HG02798 (cell line): ENCODE measurements at regions not wholly inside any gene's neighbourhood (a gene's known extent, or its start where the extent isn't known, plus 50 kb on each side); places are given as distances from the start of the nearest gene placed in this dataset.
A peak's percentile ranks its signal among the peaks of the same experiment; 100 is the strongest.
"Not testable (repeated sequence)": the region's sequence is repeated elsewhere in the genome, so short reads cannot be mapped to it uniquely, and the experiment has no call there.

ENCODE experiments used
- ATAC-seq: cut with Tn5 transposase; IDR thresholded peaks from one replicate; pipeline ENCODE4 v1.9.1; 2021; ENCODE audit warnings: mild to moderate bottlenecking; ENCODE audit not compliant: unreplicated experiment, poor library complexity

DNA sequence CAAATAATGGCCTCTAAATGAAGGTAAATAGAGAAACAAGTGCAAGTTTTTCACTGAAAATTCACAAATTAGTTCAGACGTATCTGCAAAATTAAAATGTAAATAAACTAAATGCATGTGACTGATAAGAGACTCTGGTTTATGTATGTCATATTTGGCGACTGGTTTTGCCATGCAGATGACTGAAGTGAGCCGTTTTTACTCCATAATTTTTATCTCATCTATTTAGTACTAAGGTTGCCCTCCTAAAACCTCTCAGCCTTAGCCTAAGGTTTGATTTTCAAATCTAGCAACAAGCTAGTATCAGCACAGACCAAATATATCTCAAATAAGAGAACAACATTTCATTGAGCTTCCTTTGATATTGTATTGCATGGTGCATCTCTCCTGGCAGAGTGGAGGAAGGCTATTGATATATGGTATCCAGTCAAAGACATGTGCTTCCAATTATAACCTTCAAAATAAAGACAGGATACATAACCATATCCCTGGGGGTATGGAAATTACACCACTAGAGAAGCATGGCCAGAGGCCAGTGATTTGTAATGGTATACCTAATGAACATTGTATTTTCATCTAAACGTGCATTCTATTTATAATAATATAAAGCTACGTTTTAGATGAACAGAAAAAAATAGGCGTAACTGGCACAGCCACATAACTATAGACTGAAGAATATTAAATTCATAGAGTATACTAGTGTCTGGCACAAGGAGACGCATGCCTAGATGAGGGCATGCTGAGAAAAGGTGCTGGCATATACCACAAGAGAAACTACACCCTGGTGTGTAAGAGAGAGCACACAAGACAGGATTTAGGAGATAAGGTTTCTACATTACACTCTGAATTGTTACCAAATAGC is 392.6 kb upstream of the INTU start:
- ATAC-seq: no peak

DNA sequence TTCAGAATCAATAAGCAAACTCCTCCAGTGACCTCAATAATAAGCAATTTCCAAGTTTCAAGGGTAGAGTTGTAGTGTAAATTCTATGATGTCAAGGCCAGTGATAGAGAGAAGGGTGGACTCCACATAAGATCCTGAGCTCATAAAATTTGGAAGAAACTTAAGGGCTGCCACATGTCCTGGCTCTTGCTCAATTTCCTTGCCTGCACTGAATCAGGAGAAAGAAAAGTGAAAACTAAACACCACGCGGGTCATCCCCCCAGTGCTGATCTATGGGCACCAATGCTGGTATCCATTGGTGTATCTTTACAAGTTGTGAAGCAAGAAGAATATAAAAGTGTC is 392.0 kb upstream of the INTU start:
- ATAC-seq: no peak

DNA sequence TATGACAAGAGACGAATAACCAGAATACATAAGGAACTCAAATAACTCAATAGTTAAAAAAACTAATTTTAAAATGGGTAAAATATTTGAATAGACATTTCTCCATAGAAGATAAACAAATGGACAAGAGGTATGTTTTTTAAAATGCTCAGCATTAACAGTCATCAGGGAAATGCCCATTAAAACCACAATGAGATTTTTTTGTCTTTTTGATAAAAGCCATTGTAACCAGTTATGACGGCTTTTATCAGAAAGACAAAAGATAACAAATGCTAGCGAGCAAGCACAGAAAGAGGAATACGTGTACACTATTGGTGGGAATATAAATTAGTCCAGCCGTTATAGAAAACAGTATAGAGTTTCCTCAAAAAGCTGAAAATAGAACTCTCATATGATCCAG is 388.2 kb upstream of the INTU start:
- ATAC-seq: no peak

DNA sequence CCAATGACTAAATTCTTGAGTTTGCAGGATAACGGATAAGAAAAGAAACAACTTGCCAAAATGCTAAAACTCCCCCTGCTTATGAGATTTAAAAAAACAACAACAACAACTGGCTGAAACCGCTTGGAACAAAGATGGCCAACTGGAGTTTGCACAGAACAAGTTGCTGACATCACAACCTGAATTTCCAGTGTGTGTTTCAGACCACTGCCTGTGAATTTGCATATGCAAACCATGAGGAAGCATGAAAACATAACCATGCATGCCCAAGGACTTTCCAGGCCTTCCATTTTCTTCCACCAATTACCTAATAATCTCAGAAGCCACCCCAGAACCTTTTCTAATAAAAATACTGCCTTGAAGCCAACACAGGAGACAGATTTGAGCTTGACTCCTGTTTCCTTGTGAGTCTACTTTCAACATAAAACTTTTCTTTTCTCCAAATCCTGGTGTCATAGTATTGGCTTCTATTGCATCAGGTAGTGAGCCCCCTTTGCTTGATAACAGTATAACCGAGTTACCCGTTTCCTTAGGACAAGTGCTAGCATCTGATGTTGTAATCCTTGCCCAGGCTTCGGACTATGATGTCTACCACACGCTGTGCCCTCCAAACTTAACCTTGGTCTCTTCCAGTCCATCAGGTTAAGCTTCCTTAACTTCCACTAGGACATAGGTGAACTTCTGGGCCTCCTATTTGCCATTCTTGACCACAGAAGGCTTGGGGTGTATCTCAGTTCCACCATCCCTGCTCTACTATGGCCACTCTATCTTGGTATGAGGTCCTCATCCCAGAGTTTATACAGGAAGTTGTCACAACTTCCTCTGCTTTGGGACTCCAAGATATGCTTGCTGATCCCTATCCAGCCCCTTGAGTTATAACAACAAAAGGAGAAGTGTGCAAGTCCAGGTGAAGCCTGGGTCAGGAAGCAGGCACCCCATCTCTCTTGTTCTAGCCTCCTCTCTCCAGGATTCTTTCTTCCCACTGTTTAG is 385.5 kb upstream of the INTU start:
- ATAC-seq: no peak

DNA sequence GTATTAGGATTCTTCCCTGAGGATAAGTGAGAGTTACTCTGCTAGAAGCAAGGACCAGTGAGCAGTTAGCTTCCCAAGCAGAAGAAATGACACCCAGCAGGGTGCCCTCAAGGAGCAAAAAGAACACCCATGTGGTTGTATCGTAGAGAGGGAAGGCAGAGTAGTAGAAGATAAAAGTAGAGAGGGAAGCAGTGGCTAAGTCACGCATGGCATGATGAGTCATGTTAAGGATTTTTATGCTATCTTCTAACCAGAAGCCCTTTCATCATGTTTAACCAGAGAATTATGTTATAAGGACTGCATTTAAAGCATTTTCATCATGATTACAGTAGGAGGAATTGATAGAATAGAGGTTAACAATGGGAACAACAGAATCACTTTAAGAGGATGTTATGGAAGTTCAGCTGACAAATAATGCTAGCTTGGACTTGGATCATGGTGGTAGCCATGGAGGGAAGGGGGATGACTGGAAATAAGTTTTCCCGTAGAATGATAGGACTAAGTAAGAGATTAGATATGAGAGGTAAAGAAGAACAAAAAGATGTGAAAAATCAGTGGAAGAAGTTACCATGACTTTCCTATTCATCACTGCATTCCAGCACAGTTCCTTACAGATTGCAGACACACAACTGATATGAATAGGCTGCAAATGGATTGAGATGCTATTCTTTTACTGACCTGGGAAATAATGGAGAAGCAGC is 383.5 kb upstream of the INTU start:
- no peak for ATAC-seq

DNA sequence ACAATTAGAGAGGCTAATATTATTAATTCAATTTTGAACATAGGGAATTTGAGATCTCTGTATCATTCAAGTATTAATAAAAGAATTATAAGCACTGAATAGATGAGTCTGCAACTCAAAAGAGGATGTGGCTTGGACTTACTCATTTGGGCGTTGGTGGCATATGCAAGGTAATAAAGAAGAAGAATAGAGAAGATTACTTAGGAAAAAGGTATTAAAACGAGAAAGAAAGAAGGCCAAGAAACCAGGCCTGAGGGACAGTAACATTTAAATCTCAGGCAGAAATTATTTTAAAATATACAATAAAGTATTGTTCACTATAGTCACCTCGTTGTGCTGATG is 383.0 kb upstream of the INTU start:
- ATAC-seq: no peak

DNA sequence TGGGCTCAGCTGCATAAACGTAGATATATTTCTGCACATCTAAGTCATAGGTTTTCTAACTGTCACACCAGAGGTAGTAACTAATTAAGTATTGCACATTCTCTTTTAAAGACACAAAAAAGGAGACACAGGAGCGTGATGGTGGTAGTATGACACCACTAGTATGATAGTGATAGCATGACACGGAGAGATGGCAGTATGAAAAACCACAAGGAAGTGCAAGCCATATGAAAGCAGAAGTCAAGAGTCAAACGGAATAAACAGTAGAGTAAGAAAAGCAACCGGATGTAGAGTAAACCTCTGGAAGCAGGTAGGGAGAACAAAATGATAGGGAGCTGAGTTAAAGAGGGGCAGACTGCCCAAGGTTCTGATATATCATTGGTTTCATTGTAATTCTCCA is 382.2 kb upstream of the INTU start:
- ATAC-seq: no peak

DNA sequence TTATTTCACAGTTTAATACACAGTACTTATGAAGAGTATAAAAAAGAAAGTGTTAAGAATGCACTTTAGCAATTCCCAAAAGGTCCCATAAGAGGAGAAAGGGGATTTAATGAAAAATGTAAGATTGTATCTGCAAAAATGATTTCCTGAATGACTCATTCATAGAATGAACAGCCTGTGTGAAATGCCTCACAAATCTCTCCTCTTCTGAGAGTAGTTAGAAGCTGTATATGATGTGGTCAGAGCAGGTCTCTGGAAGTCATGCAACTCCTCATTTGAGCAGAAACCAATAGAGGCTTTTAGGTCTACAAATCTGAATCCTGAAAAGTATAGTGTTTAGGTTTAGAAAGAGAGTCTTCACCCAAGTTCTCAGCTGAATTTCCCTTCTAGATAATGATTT is 381.3 kb upstream of the INTU start:
- peak; percentile 48 for ATAC-seq

DNA sequence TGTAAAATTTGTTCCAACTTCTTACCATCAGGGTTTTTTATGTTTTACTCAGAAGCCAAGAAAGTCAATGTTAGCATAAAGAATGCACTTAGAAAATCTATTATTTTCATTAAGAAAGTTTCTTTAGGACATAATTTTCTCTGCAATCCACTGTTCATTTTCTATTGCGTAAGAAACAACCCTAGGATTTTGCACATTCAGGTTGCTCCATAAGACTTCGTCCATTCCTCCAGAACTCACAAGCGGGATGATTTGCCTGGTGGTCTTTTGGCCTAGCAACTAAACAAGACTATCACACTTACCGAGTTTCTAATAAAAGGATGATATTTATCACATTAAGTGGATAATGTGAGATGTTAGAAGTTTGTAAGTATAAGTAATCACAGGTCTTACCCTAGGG is 376.3 kb upstream of the INTU start:
- ATAC-seq: no peak

DNA sequence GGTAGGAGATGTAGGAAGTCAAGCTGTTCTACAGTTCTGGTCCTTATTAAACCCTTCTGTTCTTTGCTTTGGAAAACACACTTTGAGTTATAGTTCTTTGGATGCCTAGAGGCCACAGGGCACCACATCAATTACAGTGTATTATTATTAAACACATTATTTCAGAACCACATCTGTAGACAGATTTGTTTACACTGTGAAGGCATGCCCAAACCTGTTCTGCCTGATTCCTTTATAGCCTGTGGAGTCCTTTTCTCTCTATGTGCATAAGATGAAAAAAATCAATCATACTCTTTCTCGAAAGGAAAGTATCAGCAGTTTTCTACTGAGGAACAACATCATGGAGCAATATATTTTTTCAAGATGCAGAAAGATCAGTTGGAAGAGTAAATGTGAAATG is 371.3 kb upstream of the INTU start:
- ATAC-seq: no peak

DNA sequence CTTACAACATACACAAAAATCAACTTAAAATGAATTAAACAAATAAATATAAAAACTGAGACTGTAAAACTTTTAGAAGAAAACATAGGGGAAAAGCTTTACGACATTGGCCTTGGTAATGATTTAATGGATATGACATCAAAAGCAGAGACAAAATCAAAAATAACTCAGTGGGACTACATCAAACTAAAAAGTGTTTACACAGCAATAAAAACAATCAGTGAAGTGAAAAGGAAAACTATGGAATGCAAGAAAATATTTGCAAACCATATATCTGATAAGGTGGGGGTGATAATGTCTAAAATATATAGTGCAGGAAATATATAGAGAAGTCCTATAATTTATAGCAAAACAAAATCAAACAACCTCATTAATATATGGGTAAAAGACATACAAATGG is 364.4 kb upstream of the INTU start:
- no peak for ATAC-seq

DNA sequence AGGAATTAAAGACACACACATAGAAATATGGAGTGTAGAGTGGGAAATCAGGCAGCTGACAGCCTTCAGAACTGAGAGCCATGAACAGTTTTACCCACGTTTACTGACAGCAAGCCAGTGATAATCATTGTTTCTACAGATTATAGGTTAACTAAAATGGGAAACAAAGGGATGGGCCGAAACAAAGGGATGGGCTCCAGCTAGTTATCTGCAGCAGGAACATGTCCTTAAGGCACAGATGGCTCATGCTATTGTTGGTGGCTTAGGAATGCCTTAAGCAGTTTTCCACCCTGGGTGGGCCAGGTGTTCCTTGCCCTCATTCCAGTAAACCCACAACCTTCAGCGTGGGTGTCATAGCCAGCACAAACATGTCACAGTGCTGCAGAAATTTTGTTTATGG is 355.7 kb upstream of the INTU start:
- not testable (repeated sequence) for ATAC-seq

DNA sequence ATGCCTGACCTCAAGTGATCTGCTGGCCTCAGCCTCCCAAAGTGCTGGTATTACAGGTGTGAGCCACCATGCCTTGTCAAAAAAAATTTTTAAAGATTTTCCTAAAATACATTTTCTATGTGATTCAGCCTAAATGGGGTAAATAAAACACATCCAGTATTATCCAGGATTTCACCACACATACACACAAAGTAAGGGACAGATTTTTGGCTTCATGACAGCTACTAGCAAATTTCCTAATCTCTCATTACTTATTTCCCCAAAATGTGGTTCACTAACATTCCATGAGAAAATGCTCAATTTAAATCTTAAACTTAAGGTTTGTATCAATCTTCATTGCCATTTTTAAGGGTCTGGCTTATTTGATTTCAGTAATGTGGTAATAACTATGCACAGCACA is 348.5 kb upstream of the INTU start:
- no peak for ATAC-seq

DNA sequence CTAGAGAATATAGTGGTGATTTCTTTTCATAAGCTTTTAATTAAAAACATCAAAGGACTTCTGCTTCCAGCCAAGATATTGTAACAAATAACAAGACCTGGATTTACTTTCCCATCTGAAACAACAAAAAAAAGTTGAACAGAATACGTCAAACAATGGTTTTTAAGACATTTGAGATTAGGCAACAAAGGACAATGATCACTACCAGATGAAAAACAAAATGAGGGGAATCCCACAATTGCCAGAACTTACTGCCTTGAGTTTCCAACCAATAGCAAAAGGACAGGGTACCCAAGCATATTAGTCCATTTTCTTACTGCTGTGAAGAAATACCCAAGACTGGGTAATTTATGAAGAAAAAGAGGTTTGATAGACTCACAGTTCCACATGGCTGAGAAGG is 341.4 kb upstream of the INTU start:
- no peak for ATAC-seq

DNA sequence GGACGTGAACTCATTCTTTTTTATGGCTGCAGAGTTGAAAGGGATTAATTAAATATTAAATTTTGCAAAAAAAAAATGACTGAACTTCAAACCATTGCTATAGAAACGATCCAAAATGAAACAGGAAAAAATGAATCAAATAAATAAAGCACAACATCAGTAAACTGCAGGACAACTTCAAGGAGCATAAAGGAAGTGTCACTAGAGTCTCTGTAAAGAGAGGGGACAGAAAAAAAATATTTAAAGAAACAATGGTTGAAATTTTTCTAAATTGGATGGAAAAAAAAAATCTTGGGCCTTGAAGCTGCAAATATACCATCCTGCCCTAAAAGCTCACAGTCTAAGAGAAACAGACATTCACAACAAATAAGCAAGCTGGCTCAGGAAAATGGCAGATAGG is 339.3 kb upstream of the INTU start:
- ATAC-seq: no peak

DNA sequence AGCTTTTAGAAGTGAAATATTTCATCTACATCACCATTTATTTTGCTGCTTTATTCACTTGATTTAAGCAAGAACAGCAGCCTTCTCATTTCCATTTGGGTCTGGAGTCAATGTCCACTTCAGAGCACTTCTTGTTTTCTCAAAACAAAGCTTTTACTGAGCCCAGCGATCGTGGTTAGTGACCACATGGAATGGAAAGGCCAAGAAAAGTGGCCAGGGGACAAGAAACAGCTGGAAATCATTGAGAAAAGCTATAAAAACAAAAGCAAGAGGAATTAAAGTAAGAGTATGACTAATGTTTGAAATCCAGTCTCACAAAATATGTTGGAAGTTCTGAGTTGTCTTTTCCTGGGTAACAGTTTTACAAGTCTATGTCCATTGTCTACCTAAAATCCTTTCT is 328.4 kb upstream of the INTU start:
- ATAC-seq: no peak

DNA sequence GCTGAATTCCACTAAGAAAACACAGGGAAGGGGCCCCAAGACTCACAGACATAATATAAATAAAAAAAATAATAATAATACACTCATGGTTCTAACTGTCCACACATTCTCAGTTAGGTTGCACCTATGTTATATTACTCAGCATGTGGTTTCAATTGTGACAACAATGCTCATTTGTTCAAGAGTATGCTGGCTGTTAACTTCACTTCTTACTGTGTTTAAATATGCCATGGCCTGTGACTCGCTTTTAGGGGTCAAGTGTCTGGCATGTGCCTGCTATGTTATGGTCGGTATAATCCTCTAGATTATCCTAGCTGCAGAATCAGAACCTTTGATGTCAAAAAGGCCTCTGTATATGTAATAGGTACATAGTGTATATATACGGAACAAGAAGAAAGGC is 324.8 kb upstream of the INTU start:
- ATAC-seq: no peak

DNA sequence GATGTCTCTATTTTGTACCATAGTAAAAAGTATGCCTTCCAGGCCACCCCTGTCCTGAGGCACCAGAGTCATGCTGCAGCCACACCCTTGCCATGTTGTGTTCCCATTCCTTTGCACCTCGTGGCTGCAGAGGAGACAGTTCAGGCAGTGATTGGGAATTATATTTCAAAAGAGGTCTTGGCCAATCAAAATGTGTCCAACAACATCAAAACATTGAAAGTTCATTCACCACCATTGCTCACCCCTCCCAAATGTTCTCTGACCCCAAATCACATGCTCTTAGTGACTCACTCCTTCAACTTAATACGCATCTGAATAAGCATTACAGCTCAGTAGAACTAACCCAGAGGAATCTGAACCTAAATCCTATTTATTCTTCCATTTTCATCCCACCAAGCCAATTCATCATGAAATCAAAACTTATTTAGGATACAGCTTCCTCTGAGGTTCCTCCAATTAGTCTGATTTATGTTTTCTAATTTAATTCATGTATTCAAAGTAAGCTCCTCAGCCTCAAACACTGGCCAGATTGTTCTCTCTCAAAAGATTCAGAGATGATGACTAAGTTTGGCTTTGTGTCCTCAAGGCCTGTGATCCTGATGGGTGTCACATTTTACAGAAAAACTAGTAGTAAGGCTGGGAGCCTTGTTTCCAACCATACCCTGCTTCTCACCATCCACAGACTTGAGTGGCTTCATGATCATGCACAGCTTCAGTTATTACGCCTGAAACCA is 323.2 kb upstream of the INTU start:
- ATAC-seq: no peak

DNA sequence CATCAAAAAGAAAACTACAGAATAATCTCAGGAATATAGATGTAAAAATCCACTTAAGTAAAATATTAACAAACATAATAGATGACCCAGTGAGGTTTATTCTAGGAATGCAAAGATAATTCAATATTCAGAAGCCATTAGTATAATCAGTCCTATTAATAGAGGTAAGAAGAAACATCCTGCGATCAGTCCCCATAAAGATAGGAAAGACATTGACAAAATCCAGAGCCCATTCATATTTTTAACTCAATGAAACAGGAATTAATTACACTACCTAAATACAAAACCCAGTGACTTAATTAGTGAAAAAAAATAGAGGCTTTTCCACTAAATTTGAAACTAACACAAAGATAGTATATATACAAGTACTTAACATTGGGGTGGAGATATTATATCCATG is 321.4 kb upstream of the INTU start:
- no peak for ATAC-seq

DNA sequence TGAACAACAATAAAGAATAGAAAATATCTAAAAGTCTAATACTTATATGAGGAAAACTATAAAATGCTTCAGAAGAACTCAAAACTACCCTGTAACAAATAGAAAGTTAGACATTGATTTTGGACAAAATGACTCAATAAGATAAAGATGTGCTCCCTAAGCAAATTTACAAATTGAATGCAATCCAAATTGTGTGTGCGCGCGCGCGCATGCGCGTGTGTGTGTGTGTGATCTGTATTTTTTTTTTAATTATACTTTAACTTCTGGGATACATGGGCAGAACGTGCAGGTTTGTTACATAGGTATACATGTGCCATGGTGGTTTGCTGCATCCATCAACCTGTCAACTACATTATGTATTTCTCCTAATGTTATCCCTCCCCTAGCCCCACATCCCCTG is 320.8 kb upstream of the INTU start:
- ATAC-seq: no peak
